ENCODE measurements at regions not wholly inside any gene's neighbourhood (a gene's known extent, or its start where the extent isn't known, plus 50 kb on each side); places are given as distances from the start of the nearest gene placed in this dataset.

DNA sequence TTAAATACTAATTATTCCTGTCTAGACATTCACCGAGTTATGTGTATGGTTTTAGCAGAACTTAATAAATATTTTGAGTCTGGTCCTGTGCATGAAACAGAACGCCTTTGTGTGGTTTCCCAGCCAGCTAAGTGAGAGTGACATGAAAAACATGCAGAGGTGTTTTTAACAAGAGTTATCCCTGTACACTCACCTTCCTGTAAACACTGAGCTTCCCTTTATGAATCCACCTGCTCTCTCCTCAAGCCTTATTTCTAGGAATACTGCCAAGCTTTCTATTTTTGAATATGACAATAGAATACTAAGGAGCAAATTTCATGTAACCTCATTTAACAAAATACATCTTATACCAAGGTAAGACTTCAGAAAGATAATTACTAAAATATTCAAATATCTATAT, 270.3 kb upstream of the CTSO start:
- in situ Hi-C loops (cut with MboI; ENCODE audit: low sequenced_read_pairs, unreplicated experiment): no loop called here
- DNase-seq (ENCODE audit: low spot score): no peak
- TF ChIP-seq CTCF (IDR thresholded peaks at IDR 0.05; ENCODE audit: borderline replicate concordance, control extremely low read depth, extremely low read depth, insufficient read depth, missing control alignments): no peak

DNA sequence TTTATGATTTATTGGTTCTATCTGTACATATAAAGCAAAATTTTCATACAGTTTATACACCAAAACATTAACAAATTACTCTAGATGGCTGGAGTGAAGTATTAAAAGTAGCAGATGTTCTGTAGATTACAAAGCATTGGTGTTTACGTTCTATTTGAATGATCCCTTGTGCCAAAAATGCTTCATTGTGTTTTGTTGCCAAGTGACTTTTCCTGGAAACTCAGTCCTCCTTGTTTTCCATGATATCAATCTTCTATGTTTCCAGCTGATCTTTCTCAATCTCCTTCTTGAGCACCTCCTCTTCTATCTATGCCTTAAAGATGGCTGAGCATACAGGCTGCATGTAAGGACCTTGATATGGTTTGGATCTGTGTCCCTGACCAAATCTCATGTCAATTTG, 263.6 kb upstream of the CTSO start:
- DNase-seq (ENCODE audit: low spot score): no peak
- in situ Hi-C loops (cut with MboI; ENCODE audit: low sequenced_read_pairs, unreplicated experiment): no loop called here
- no peak for TF ChIP-seq CTCF (IDR thresholded peaks at IDR 0.05; ENCODE audit: borderline replicate concordance, control extremely low read depth, extremely low read depth, insufficient read depth, missing control alignments)

DNA sequence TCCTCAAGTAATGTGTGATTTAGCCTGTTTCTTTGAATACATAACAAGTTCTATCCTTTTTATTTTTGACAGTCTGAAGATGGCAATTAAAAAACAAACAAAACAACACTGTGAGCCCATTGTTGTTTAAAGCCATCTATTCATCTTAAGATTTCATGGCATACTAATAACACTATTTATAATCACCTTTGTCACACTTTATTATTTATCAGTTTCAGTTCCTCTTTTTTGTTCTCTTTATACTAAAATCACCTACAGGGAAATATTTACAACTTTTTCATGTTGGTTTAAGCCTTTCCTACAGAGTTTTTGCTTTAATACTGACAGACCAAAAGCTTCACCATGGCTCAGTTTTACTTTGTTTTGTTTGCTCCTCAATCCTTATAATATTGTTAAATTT, 247.4 kb upstream of the CTSO start:
- in situ Hi-C loops (cut with MboI; ENCODE audit: low sequenced_read_pairs, unreplicated experiment): no loop called here
- peak; percentile 63 for DNase-seq (ENCODE audit: low spot score)
- no peak for TF ChIP-seq CTCF (IDR thresholded peaks at IDR 0.05; ENCODE audit: borderline replicate concordance, control extremely low read depth, extremely low read depth, insufficient read depth, missing control alignments)

- in situ Hi-C loops (cut with MboI; ENCODE audit: low sequenced_read_pairs, unreplicated experiment): no loop called here
- no peak for DNase-seq (ENCODE audit: low spot score)
- no peak for TF ChIP-seq CTCF (IDR thresholded peaks at IDR 0.05; ENCODE audit: borderline replicate concordance, control extremely low read depth, extremely low read depth, insufficient read depth, missing control alignments)
These were observed 244.8 kb upstream of the CTSO start for GRCh38 chr4:156198511-156198910.

DNA sequence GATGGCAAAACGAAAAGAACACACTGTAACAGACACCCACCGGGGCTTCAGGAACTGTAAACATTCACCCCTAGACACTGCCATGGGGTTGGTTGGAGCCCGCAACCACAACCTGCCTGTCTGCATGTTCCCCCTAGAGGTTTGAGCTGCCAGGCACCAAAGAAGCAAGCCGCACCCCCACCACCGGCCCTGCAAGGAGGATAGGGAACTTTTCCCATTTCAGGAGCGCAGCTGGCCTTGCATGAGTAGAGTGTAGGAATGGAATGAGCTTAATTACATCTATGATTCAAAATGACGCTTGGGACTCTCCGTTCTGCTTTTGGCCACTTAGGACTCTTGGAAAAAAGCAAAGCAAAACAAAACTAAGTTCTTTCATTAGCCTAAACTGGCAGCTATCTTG, 243.6 kb upstream of the CTSO start:
- in situ Hi-C loops (cut with MboI; ENCODE audit: low sequenced_read_pairs, unreplicated experiment): no loop called here
- DNase-seq (ENCODE audit: low spot score): no peak
- no peak for TF ChIP-seq CTCF (IDR thresholded peaks at IDR 0.05; ENCODE audit: borderline replicate concordance, control extremely low read depth, extremely low read depth, insufficient read depth, missing control alignments)

DNA sequence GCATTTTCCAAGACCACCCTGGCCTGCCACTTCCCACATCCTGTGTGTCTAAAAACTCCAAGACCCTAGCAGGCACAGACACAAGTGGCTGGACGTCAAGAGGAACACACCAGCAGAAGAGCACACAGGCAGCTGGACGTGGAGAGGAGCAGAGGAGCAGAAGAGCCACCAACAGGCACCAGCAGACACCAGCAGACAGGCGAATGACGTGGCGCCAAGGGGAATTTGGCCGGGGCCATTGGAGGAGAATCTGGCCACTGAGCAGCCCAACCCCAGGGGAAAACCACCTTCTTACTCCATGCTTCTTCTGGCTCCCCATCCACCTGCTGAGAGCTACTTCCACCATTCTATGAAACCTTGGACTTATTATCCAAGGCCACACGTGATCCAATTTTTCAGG, 243.1 kb upstream of the CTSO start:
- DNase-seq (ENCODE audit: low spot score): no peak
- in situ Hi-C loops (cut with MboI; ENCODE audit: low sequenced_read_pairs, unreplicated experiment): no loop called here
- TF ChIP-seq CTCF (IDR thresholded peaks at IDR 0.05; ENCODE audit: borderline replicate concordance, control extremely low read depth, extremely low read depth, insufficient read depth, missing control alignments): no peak

GRCh38 chr4:156195914-156196313, 242.2 kb upstream of the CTSO start:
- in situ Hi-C loops (cut with MboI; ENCODE audit: low sequenced_read_pairs, unreplicated experiment): no loop called here

More at GRCh38 chr4:156195914-156196313, 242.2 kb upstream of the CTSO start:
- DNase-seq (ENCODE audit: low spot score): peak; percentile 50
- no peak for TF ChIP-seq CTCF (IDR thresholded peaks at IDR 0.05; ENCODE audit: borderline replicate concordance, control extremely low read depth, extremely low read depth, insufficient read depth, missing control alignments)
